ENCODE measurements at regions not wholly inside any gene's neighbourhood (a gene's known extent, or its start where the extent isn't known, plus 50 kb on each side); places are given as distances from the start of the nearest gene placed in this dataset.
A peak's percentile ranks its signal among the peaks of the same experiment; 100 is the strongest.

- H3K9me3 Mint-ChIP-seq = no peaks in the 10 kb centered on the region
- H3K4me1 Mint-ChIP-seq = no peaks in the 10 kb centered on the region
- H3K27me3 Mint-ChIP-seq = peaks cover 9% of the 10 kb centered on the region
- no peaks in the 10 kb centered on the region for H3K36me3 Mint-ChIP-seq
- no peak overlapping the region for H3K4me3 Mint-ChIP-seq
- H3K27ac Mint-ChIP-seq = peak overlapping the region in 1 of 3 donors; percentile 49
Observed at GRCh38 chr12:53803194-53803593, 51.4 kb upstream of the CISTR start.

- H3K4me3 Mint-ChIP-seq = peak overlapping the region in 1 of 4 donors; percentile 55
- H3K36me3 Mint-ChIP-seq = no peaks in the 10 kb centered on the region
- H3K9me3 Mint-ChIP-seq = no peaks in the 10 kb centered on the region
- no peaks in the 10 kb centered on the region for H3K4me1 Mint-ChIP-seq
- H3K27me3 Mint-ChIP-seq = peaks cover 11% of the 10 kb centered on the region
- no peak overlapping the region for H3K27ac Mint-ChIP-seq
Observed at GRCh38 chr12:53803703-53804102, 51.9 kb upstream of the CISTR start.

- Mint-ChIP-seq H3K9me3 (no peaks in the 10 kb centered on the region), H3K4me3 (no peak overlapping the region), H3K4me1 (no peaks in the 10 kb centered on the region), H3K27me3 (peaks cover 11% of the 10 kb centered on the region), H3K27ac (no peak overlapping the region), H3K36me3 (no peaks in the 10 kb centered on the region)
Observed at GRCh38 chr12:53804429-53804828, 52.6 kb upstream of the CISTR start.

- Mint-ChIP-seq H3K27me3 (peaks cover 11% of the 10 kb centered on the region), H3K4me1 (no peaks in the 10 kb centered on the region), H3K9me3 (no peaks in the 10 kb centered on the region), H3K36me3 (no peaks in the 10 kb centered on the region), H3K4me3 (no peak overlapping the region), H3K27ac (no peak overlapping the region)
Observed at GRCh38 chr12:53805067-53805466, 53.3 kb upstream of the CISTR start.

DNA sequence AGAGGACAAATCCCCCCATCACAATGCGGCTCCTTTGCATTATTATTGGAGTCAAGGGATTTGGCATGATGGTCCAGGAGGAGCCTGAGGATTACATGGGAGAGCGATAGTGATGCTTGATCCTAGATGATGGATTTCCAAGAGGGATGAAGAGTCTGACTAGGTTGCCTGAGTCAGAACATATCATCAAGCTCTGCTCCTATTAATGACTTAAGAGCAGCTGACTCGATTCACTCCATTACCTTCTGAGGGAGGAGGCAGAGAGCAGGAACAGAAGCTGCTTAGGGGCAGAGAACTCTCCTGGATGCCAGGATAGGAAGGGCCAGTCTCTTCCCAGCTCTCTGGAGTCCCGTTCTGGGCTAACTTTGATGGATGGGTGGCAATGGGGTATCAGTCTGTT lies 54.0 kb upstream of the CISTR start:
- Mint-ChIP-seq H3K4me3 (no peak overlapping the region), H3K27me3 (peaks cover 11% of the 10 kb centered on the region), H3K4me1 (no peaks in the 10 kb centered on the region), H3K9me3 (no peaks in the 10 kb centered on the region), H3K36me3 (no peaks in the 10 kb centered on the region), H3K27ac (no peak overlapping the region)

GRCh38 chr12:53806721-53807120 lies 54.9 kb upstream of the CISTR start:
- no peaks in the 10 kb centered on the region for H3K4me1 Mint-ChIP-seq
- no peaks in the 10 kb centered on the region for H3K9me3 Mint-ChIP-seq
- H3K4me3 Mint-ChIP-seq = no peak overlapping the region
- H3K36me3 Mint-ChIP-seq = no peaks in the 10 kb centered on the region
- peaks cover 7% of the 10 kb centered on the region for H3K27me3 Mint-ChIP-seq
- H3K27ac Mint-ChIP-seq = no peak overlapping the region

GRCh38 chr12:53807322-53807860 lies 55.6 kb upstream of the CISTR start:
- Mint-ChIP-seq H3K27me3 (peaks cover 7% of the 10 kb centered on the region), H3K4me3 (no peak overlapping the region), H3K4me1 (peaks cover 0 to 2% (median 0%) of the 10 kb centered on the region in 3 donors), H3K9me3 (no peaks in the 10 kb centered on the region), H3K27ac (no peak overlapping the region), H3K36me3 (no peaks in the 10 kb centered on the region)

- Mint-ChIP-seq H3K4me1 (peaks cover 1 to 6% (median 3%) of the 10 kb centered on the region in 3 donors), H3K9me3 (no peaks in the 10 kb centered on the region), H3K27ac (no peak overlapping the region), H3K4me3 (no peak overlapping the region), H3K27me3 (peaks cover 7% of the 10 kb centered on the region), H3K36me3 (no peaks in the 10 kb centered on the region)
Observed at GRCh38 chr12:53808023-53808705, 56.4 kb upstream of the CISTR start.

DNA sequence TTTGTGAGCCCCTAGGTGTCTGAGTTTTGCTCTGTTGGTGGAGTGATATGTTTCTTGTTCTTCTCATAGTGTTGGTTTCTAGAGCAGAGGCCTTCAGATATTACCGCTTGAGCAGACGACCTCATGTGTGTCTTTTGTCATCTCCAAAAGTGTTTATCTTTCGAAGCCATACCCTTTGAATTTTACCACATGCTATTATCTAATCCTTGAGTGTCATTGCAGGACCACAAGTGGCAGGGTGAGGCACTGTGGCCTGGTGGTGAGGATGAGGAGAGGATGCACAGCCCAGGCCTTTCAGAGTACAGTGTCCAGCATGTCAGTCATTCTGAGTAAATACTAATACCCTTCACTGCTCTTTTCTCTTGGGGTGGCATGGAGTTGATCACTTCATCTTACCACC lies 57.2 kb upstream of the CISTR start:
- H3K27me3 Mint-ChIP-seq = peaks cover 9% of the 10 kb centered on the region
- no peak overlapping the region for H3K27ac Mint-ChIP-seq
- H3K4me3 Mint-ChIP-seq = no peak overlapping the region
- H3K9me3 Mint-ChIP-seq = no peaks in the 10 kb centered on the region
- no peaks in the 10 kb centered on the region for H3K36me3 Mint-ChIP-seq
- peaks cover 5 to 12% (median 7%) of the 10 kb centered on the region in 3 donors for H3K4me1 Mint-ChIP-seq

GRCh38 chr12:53810950-53811349 lies 59.2 kb upstream of the CISTR start:
- H3K27me3 Mint-ChIP-seq = peaks cover 7% of the 10 kb centered on the region
- H3K4me3 Mint-ChIP-seq = no peak overlapping the region

GRCh38 chr12:53811606-53812005 lies 59.8 kb upstream of the CISTR start:
- Mint-ChIP-seq H3K4me1 (peaks cover 5 to 12% (median 7%) of the 10 kb centered on the region in 3 donors), H3K36me3 (no peaks in the 10 kb centered on the region), H3K27me3 (peaks cover 7% of the 10 kb centered on the region)

More at GRCh38 chr12:53810950-53811349, 59.2 kb upstream of the CISTR start:
- Mint-ChIP-seq H3K4me1 (peaks cover 5 to 12% (median 7%) of the 10 kb centered on the region in 3 donors), H3K27ac (no peak overlapping the region), H3K36me3 (no peaks in the 10 kb centered on the region), H3K9me3 (no peaks in the 10 kb centered on the region)

DNA sequence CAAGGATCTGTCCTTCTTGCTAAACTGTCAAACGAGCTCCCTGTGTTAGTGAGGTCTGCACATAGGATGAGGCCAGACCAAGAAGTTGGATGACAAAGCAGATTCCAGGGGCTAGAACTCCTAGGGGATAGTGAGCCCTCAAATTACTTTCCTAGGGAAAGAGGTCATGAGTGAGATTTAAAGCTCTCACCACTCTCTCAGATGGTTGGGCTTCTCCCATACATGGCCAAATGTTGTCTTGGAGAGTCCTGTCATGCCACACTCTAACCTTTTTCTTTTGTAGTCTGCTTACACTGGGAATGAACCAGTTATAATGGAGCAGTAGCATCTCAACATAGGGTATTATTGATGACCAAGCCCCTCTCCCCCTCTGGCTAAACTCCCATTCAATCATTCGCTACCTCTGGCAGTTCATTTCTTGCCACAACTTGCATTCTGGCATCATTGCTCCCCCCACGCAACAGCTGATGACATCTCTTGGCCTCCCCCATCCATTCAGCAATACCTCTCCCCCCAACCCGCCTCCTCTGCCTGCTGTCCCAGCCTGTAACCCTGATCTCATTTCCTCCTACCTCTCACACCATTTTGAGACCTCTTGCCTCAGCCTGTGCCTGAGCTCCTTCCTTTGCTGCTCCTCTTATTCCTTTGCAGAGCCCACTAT lies 64.7 kb upstream of the CISTR start:
- Mint-ChIP-seq H3K36me3 (no peaks in the 10 kb centered on the region), H3K4me1 (peaks cover 5 to 12% (median 7%) of the 10 kb centered on the region in 3 donors), H3K4me3 (no peak overlapping the region), H3K27me3 (peaks cover 6% of the 10 kb centered on the region), H3K9me3 (no peaks in the 10 kb centered on the region), H3K27ac (no peak overlapping the region)

More at GRCh38 chr12:53811606-53812005, 59.8 kb upstream of the CISTR start:
- H3K4me3 Mint-ChIP-seq = no peak overlapping the region
- H3K9me3 Mint-ChIP-seq = no peaks in the 10 kb centered on the region
- H3K27ac Mint-ChIP-seq = no peak overlapping the region

GRCh38 chr12:53817021-53817389 lies 65.2 kb upstream of the CISTR start:
- Mint-ChIP-seq H3K4me3 (no peak overlapping the region), H3K27ac (no peak overlapping the region)

GRCh38 chr12:53820514-53821306 lies 68.9 kb upstream of the CISTR start:
- Mint-ChIP-seq H3K9me3 (no peaks in the 10 kb centered on the region), H3K36me3 (no peaks in the 10 kb centered on the region), H3K27ac (no peak overlapping the region), H3K27me3 (peaks cover 4% of the 10 kb centered on the region), H3K4me1 (no peaks in the 10 kb centered on the region), H3K4me3 (no peak overlapping the region)

More at GRCh38 chr12:53817021-53817389, 65.2 kb upstream of the CISTR start:
- peaks cover 6% of the 10 kb centered on the region for H3K27me3 Mint-ChIP-seq
- H3K9me3 Mint-ChIP-seq = no peaks in the 10 kb centered on the region
- H3K36me3 Mint-ChIP-seq = no peaks in the 10 kb centered on the region
- peaks cover 5 to 12% (median 7%) of the 10 kb centered on the region in 3 donors for H3K4me1 Mint-ChIP-seq

Measured in IgD-negative memory B cell (primary cell).